ENCODE measurements at regions not wholly inside any gene's neighbourhood (a gene's known extent, or its start where the extent isn't known, plus 50 kb on each side); places are given as distances from the start of the nearest gene placed in this dataset.

- DNase-seq = no peak
Measured at GRCh38 chr20:60535211-60535610, 577.0 kb downstream of the CDH26 start.

GRCh38 chr20:60540591-60540990 is 582.4 kb downstream of the CDH26 start:
- no peak for DNase-seq

- no peak for DNase-seq
Measured at GRCh38 chr20:60541991-60542390, 583.8 kb downstream of the CDH26 start.

GRCh38 chr20:60543598-60543997 is 585.4 kb downstream of the CDH26 start:
- no peak for DNase-seq

- DNase-seq = no peak
Measured at GRCh38 chr20:60553095-60553494, 594.9 kb downstream of the CDH26 start.

- DNase-seq = no peak
Measured at GRCh38 chr20:60558486-60558885, 600.3 kb downstream of the CDH26 start.

- no peak for DNase-seq
Measured at GRCh38 chr20:60559462-60559861, 601.2 kb downstream of the CDH26 start.

- DNase-seq = no peak
Measured at GRCh38 chr20:60561052-60561451, 602.8 kb downstream of the CDH26 start.

- DNase-seq = no peak
Measured at GRCh38 chr20:60565083-60565482, 606.9 kb downstream of the CDH26 start.

GRCh38 chr20:60565551-60565950 is 607.3 kb downstream of the CDH26 start:
- no peak for DNase-seq

- no peak for DNase-seq
Measured at GRCh38 chr20:60569116-60569515, 610.9 kb downstream of the CDH26 start.

- DNase-seq = no peak
Measured at GRCh38 chr20:60570481-60571277, 612.5 kb downstream of the CDH26 start.

- DNase-seq = no peak
Measured at GRCh38 chr20:60573003-60573680, 614.9 kb downstream of the CDH26 start.

GRCh38 chr20:60576236-60576635 is 618.0 kb downstream of the CDH26 start:
- no peak for DNase-seq

GRCh38 chr20:60579941-60580515 is 621.8 kb downstream of the CDH26 start:
- DNase-seq = no peak

GRCh38 chr20:60581606-60582115 is 623.4 kb downstream of the CDH26 start:
- no peak for DNase-seq

GRCh38 chr20:60583741-60584140 is 625.5 kb downstream of the CDH26 start:
- no peak for DNase-seq

GRCh38 chr20:60584221-60584620 is 626.0 kb downstream of the CDH26 start:
- no peak for DNase-seq

- no peak for DNase-seq
Measured at GRCh38 chr20:60585651-60586050, 627.4 kb downstream of the CDH26 start.

GRCh38 chr20:60586269-60587050 is 628.2 kb downstream of the CDH26 start:
- no peak for DNase-seq

GRCh38 chr20:60587986-60588385 is 629.8 kb downstream of the CDH26 start:
- no peak for DNase-seq

GRCh38 chr20:60589623-60590022 is 631.4 kb downstream of the CDH26 start:
- DNase-seq = no peak

GRCh38 chr20:60591172-60591799 is 633.1 kb downstream of the CDH26 start:
- no peak for DNase-seq

Measured in DMS79 (cell line).